ENCODE measurements at regions not wholly inside any gene's neighbourhood (a gene's known extent, or its start where the extent isn't known, plus 50 kb on each side); places are given as distances from the start of the nearest gene placed in this dataset.

DNA sequence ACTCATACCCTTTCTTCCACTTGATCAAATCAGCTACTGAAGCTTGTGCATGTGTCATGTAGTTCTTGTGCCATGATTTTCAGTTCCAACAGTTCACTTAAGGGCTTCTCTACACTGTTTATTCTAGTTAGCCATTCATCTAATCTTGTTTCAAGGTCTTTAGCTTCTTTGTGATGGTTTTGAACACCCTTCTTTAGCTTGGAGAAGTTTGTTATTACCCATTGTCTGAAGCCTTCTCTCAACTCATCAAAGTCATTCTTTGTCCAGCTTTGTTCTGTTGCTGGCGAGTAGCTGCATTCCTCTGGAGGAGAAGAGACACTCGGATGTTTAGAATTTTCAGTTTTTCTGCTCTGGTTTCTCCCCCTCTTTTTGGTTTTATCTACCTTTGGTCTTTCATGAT, 115.6 kb downstream of the KDM5D start:
- Histone ChIP-seq H3K27ac (ENCODE audit: low read depth in 1 of 2, low read length in 2 of 2) (no peak overlapping the region), H3K36me3 (ENCODE audit: control insufficient read depth in 4 of 4, insufficient read depth in 3 of 4, low read depth in 1 of 4, low read length in 3 of 4) (no peaks in the 10 kb centered on the region), H3K4me3 (ENCODE audit: low read depth in 1 of 3, low read length in 3 of 3) (no peak overlapping the region), H3K9me3 (ENCODE audit: control insufficient read depth in 4 of 4, low read length in 3 of 4) (no peaks in the 10 kb centered on the region), H3K27me3 (ENCODE audit: control insufficient read depth in 4 of 4, insufficient read depth in 4 of 4, low read length in 3 of 4) (no peaks in the 10 kb centered on the region), H3K9ac (ENCODE audit: low read depth in 1 of 2, low read length in 2 of 2) (no peak overlapping the region), H3K4me1 (ENCODE audit: control insufficient read depth in 4 of 4, insufficient read depth in 4 of 4, low read length in 3 of 4) (no peaks in the 10 kb centered on the region)
- WGBS: 81% methylated on average over 2 of the region's 2 CpGs
- no peak for DNase-seq (ENCODE audit: low spot score)
- TF ChIP-seq, protein P1, sequence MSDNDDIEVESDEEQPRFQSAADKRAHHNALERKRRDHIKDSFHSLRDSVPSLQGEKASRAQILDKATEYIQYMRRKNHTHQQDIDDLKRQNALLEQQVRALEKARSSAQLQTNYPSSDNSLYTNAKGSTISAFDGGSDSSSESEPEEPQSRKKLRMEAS (IDR thresholded peaks at IDR 0.05): no peak
- TF ChIP-seq, protein P2, sequence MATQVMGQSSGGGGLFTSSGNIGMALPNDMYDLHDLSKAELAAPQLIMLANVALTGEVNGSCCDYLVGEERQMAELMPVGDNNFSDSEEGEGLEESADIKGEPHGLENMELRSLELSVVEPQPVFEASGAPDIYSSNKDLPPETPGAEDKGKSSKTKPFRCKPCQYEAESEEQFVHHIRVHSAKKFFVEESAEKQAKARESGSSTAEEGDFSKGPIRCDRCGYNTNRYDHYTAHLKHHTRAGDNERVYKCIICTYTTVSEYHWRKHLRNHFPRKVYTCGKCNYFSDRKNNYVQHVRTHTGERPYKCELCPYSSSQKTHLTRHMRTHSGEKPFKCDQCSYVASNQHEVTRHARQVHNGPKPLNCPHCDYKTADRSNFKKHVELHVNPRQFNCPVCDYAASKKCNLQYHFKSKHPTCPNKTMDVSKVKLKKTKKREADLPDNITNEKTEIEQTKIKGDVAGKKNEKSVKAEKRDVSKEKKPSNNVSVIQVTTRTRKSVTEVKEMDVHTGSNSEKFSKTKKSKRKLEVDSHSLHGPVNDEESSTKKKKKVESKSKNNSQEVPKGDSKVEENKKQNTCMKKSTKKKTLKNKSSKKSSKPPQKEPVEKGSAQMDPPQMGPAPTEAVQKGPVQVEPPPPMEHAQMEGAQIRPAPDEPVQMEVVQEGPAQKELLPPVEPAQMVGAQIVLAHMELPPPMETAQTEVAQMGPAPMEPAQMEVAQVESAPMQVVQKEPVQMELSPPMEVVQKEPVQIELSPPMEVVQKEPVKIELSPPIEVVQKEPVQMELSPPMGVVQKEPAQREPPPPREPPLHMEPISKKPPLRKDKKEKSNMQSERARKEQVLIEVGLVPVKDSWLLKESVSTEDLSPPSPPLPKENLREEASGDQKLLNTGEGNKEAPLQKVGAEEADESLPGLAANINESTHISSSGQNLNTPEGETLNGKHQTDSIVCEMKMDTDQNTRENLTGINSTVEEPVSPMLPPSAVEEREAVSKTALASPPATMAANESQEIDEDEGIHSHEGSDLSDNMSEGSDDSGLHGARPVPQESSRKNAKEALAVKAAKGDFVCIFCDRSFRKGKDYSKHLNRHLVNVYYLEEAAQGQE (IDR thresholded peaks at IDR 0.05): no peak
- TF ChIP-seq NR2F2 (IDR thresholded peaks at IDR 0.05): no peak
- TF ChIP-seq, protein P3, sequence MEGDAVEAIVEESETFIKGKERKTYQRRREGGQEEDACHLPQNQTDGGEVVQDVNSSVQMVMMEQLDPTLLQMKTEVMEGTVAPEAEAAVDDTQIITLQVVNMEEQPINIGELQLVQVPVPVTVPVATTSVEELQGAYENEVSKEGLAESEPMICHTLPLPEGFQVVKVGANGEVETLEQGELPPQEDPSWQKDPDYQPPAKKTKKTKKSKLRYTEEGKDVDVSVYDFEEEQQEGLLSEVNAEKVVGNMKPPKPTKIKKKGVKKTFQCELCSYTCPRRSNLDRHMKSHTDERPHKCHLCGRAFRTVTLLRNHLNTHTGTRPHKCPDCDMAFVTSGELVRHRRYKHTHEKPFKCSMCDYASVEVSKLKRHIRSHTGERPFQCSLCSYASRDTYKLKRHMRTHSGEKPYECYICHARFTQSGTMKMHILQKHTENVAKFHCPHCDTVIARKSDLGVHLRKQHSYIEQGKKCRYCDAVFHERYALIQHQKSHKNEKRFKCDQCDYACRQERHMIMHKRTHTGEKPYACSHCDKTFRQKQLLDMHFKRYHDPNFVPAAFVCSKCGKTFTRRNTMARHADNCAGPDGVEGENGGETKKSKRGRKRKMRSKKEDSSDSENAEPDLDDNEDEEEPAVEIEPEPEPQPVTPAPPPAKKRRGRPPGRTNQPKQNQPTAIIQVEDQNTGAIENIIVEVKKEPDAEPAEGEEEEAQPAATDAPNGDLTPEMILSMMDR (IDR thresholded peaks at IDR 0.05; ENCODE audit: low read depth, low read length, missing input control): no peak
- no peak for TF ChIP-seq TAF1 (conservative IDR thresholded peaks at IDR 0.05)
- TF ChIP-seq YY1 (IDR thresholded peaks at IDR 0.05): no peak
- no peak for TF ChIP-seq SP1 (IDR thresholded peaks at IDR 0.05)
- TF ChIP-seq HNF4G (IDR thresholded peaks at IDR 0.05): no peak
- TF ChIP-seq EGR1 (IDR thresholded peaks at IDR 0.05; ENCODE audit: low read depth in 2 of 2): no peak
- TF ChIP-seq RXRA (IDR thresholded peaks at IDR 0.05): no peak
- TF ChIP-seq FOXA1 (IDR thresholded peaks at IDR 0.05): no peak
- TF ChIP-seq JUND (IDR thresholded peaks at IDR 0.05): no peak
- TF ChIP-seq HNF4A (conservative IDR thresholded peaks at IDR 0.05): no peak

DNA sequence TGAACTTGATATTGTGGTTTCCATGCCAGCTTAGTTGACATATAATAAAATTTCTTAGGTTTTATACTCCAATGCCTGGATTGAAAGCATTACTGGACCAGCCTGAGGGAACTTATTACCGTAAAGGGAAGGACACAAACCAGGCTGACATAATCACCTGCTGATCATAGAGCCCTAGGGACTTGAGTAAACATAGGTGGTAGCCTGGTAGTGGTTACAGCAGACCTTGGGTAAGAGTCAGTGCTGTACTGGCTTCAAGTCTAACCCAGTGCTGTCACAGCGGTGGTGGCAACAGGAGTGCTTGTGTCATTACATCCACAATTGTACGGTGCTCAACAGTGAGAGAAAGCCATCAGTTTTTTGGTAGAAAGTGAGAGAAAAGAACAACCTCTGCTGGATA, 122.1 kb downstream of the KDM5D start:
- Histone ChIP-seq H3K9me3 (ENCODE audit: control insufficient read depth in 4 of 4, low read length in 3 of 4) (no peaks in the 10 kb centered on the region), H3K27me3 (ENCODE audit: control insufficient read depth in 4 of 4, insufficient read depth in 4 of 4, low read length in 3 of 4) (no peaks in the 10 kb centered on the region), H3K4me1 (ENCODE audit: control insufficient read depth in 4 of 4, insufficient read depth in 4 of 4, low read length in 3 of 4) (no peaks in the 10 kb centered on the region), H3K9ac (ENCODE audit: low read depth in 1 of 2, low read length in 2 of 2) (no peak overlapping the region), H3K27ac (ENCODE audit: low read depth in 1 of 2, low read length in 2 of 2) (no peak overlapping the region), H3K4me3 (ENCODE audit: low read depth in 1 of 3, low read length in 3 of 3) (no peak overlapping the region), H3K36me3 (ENCODE audit: control insufficient read depth in 4 of 4, insufficient read depth in 3 of 4, low read depth in 1 of 4, low read length in 3 of 4) (no peaks in the 10 kb centered on the region)
- WGBS: 90% methylated on average over 3 of the region's 3 CpGs
- no peak for TF ChIP-seq GABPA (IDR thresholded peaks at IDR 0.05 in 1 of 2, conservative IDR thresholded peaks at IDR 0.05 in 1 of 2)
- TF ChIP-seq, protein P3 (IDR thresholded peaks at IDR 0.05; ENCODE audit: low read depth, low read length, missing input control): no peak
- TF ChIP-seq YY1 (IDR thresholded peaks at IDR 0.05): no peak
- no peak for TF ChIP-seq JUND (IDR thresholded peaks at IDR 0.05)
- TF ChIP-seq EGR1 (IDR thresholded peaks at IDR 0.05; ENCODE audit: low read depth in 2 of 2): no peak
- TF ChIP-seq TAF1 (conservative IDR thresholded peaks at IDR 0.05): no peak
- no peak for TF ChIP-seq FOXA1 (IDR thresholded peaks at IDR 0.05)
- TF ChIP-seq RAD21 (IDR thresholded peaks at IDR 0.05): no peak
- TF ChIP-seq, protein P4, sequence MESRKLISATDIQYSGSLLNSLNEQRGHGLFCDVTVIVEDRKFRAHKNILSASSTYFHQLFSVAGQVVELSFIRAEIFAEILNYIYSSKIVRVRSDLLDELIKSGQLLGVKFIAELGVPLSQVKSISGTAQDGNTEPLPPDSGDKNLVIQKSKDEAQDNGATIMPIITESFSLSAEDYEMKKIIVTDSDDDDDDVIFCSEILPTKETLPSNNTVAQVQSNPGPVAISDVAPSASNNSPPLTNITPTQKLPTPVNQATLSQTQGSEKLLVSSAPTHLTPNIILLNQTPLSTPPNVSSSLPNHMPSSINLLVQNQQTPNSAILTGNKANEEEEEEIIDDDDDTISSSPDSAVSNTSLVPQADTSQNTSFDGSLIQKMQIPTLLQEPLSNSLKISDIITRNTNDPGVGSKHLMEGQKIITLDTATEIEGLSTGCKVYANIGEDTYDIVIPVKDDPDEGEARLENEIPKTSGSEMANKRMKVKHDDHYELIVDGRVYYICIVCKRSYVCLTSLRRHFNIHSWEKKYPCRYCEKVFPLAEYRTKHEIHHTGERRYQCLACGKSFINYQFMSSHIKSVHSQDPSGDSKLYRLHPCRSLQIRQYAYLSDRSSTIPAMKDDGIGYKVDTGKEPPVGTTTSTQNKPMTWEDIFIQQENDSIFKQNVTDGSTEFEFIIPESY (IDR thresholded peaks at IDR 0.05): no peak
- DNase-seq (ENCODE audit: low spot score): no peak

Measured in liver (tissue), 8 donors.